ENCODE measurements at regions not wholly inside any gene's neighbourhood (a gene's known extent, or its start where the extent isn't known, plus 50 kb on each side); places are given as distances from the start of the nearest gene placed in this dataset.

DNA sequence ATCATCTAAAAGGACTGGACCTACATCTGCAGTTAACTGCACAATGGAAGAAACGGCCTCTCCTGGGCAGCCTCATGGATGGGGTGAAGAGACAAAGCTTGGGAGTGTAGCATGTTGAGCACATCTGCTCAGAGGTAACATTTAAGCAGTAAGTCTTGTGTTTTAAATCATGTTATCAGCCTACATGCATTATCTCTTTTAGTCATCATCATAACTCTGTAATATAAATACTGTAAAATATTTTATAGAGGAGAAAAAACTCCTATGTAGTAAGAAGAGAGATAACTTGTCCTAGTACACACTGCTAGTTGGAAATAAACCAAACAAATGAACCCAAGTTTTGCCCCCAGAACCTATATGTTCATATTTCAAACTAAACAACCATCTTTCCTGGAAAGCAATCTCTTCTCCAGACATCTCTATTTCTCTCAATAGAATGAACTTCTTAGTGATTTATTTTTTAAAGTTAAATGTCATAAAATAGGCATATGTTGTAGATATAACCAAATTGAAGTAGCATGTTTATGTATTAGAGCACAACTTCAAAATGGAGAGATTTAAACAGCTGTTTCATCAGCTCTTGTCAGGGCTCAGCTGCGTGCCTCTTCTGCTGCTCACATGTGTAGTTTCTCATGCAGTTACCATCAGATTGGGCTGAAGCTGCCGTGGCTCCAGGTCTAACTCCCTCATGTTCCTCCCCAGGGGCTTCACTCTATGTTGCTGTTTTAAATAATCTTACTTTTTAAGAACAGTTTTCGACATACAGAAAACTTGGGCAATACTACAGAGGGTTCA is 581.8 kb upstream of the ZFP42 start:
- no peak overlapping the region for H2BK15ac ChIP-seq (ENCODE audit: low read depth, low read length)
- ChIA-PET CTCF (no interaction called here), POLR2A (ENCODE audit: unreplicated experiment) (no interaction called here)
- no peak overlapping the region for H3K14ac ChIP-seq (replicated peaks; ENCODE audit: low read depth, low read length)
- H2BK20ac ChIP-seq (ENCODE audit: low read depth, low read length), result no peak overlapping the region
- no peak overlapping the region for H3K4me3 ChIP-seq (ENCODE audit: insufficient read depth, low read depth, low read length)
- no peak overlapping the region for H3K27ac ChIP-seq (ENCODE audit: insufficient read depth, low read length)
- H4K5ac ChIP-seq (ENCODE audit: low read depth, low read length), result no peak overlapping the region
- no peak overlapping the region for H3K4ac ChIP-seq (ENCODE audit: low read depth, low read length)
- H3K4me1 ChIP-seq (ENCODE audit: control insufficient read depth, insufficient read depth, low read length), result no peaks in the 10 kb centered on the region
- H3K36me3 ChIP-seq (ENCODE audit: control insufficient read depth, insufficient read depth, low read length), result no peaks in the 10 kb centered on the region
- no peak overlapping the region for H3K4me2 ChIP-seq (ENCODE audit: low read depth, low read length)
- no peak overlapping the region for H3K18ac ChIP-seq (ENCODE audit: low read depth, low read length)
- H2BK5ac ChIP-seq (ENCODE audit: low read depth, low read length, poor library complexity, severe bottlenecking), result no peak overlapping the region
- no peaks in the 10 kb centered on the region for H4K20me1 ChIP-seq (ENCODE audit: insufficient read depth, low read length)
- dilution Hi-C loops (cut with HindIII; ENCODE audit: low sequenced_read_pairs, unreplicated experiment), result no loop called here
- H2AK9ac ChIP-seq (replicated peaks; ENCODE audit: low read depth, low read length, poor library complexity), result no peak overlapping the region
- no CpG with 5 or more reads among the region's 4 CpGs for WGBS, 2 experiments (ENCODE audit: extremely low coverage in 2 of 2, insufficient read length in 1 of 2)
- H4K8ac ChIP-seq (ENCODE audit: low read depth in 2 of 2, low read length in 2 of 2), result no peak overlapping the region
- H3K9me3 ChIP-seq (ENCODE audit: control insufficient read depth, insufficient read depth, low read length), result peaks cover 5% of the 10 kb centered on the region; the same call in 1 of the 2 replicates
- ATAC-seq (ENCODE audit: low read depth), result no peak
- no peak for DNase-seq
- no peak overlapping the region for H3K9ac ChIP-seq (ENCODE audit: low read depth, low read length)
- H3K56ac ChIP-seq (ENCODE audit: extremely low read depth, insufficient read depth, low read length), result no peak overlapping the region
- intact Hi-C loops (cut with micrococcal nuclease), result no loop called here
- TF ChIP-seq MXI1 (IDR thresholded peaks at IDR 0.05; ENCODE audit: borderline replicate concordance, low read depth, low read length) (no peak), USF2 (IDR thresholded peaks at IDR 0.05; ENCODE audit: low read depth, low read length) (no peak), CEBPB (IDR thresholded peaks at IDR 0.05; ENCODE audit: low read depth, low read length) (no peak)
- H4K91ac ChIP-seq (ENCODE audit: insufficient read depth, low read depth, low read length), result no peak overlapping the region
- no peak overlapping the region for H2BK120ac ChIP-seq (ENCODE audit: low read depth, low read length)
- H2AFZ ChIP-seq (replicated peaks; ENCODE audit: low read length, poor library complexity), result no peak overlapping the region
- in situ Hi-C loops (cut with MboI; ENCODE audit: low sequenced_read_pairs), result no loop called here
- H2AK5ac ChIP-seq (ENCODE audit: low read depth, low read length), result no peak overlapping the region
- no peaks in the 10 kb centered on the region for H3K9me1 ChIP-seq (ENCODE audit: insufficient read depth, low read length)
- H3K23ac ChIP-seq (ENCODE audit: low read depth, low read length), result no peak overlapping the region
- H3K79me1 ChIP-seq (ENCODE audit: low read depth in 1 of 2, low read length in 2 of 2), result no peaks in the 10 kb centered on the region
- BruUV-seq (replicated peaks), result no TSS peak
- no peaks in the 10 kb centered on the region for H3K27me3 ChIP-seq (ENCODE audit: control insufficient read depth, insufficient read depth, low read length)
